Left ventricle myocardium inferior (tissue), 1 donor: ENCODE measurements at regions not wholly inside any gene's neighbourhood (a gene's known extent, or its start where the extent isn't known, plus 50 kb on each side); places are given as distances from the start of the nearest gene placed in this dataset.

Experiments
- DNase-seq: peaks from one replicate; pipeline ENCODE4 v3.0.0-alpha.2; 2020
- H3K27ac ChIP-seq: fragments of 200-600 bp; replicated peaks from 2 replicates; pipeline ENCODE4 v1.8.0; 2021
- H3K27me3 ChIP-seq: fragments of 200-600 bp; 2 replicates; pipeline ENCODE4 v1.8.0; 2021; ENCODE audit warnings: low read depth
- H3K36me3 ChIP-seq: fragments of 200-600 bp; 2 replicates; pipeline ENCODE4 v1.8.0; 2021
- H3K4me1 ChIP-seq: fragments of 200-600 bp; 2 replicates; pipeline ENCODE4 v1.8.0; 2021
- H3K4me3 ChIP-seq: fragments of 200-600 bp; 2 replicates; pipeline ENCODE4 v1.8.0; 2021; ENCODE audit warnings: mild to moderate bottlenecking, moderate library complexity
- H3K9me3 ChIP-seq: fragments of 200-600 bp; replicated peaks from 2 replicates; pipeline ENCODE4 v1.8.0; 2021
- intact Hi-C: fragments of 100-400 bp; cut with micrococcal nuclease; formaldehyde crosslinking; loops from one replicate; pipeline ENCODE4 v1.11.0; 2022
- TF ChIP-seq, protein P1 (sequence below): fragments of 200-600 bp; IDR thresholded peaks from 2 replicates; pipeline ENCODE4 v1.8.0; 2021; ENCODE audit warnings: antibody characterized with exemption, mild to moderate bottlenecking, borderline replicate concordance
- donor health status: DM: no; HTN: yes; CAD: no; lungs with severe emphysema.

DNA sequence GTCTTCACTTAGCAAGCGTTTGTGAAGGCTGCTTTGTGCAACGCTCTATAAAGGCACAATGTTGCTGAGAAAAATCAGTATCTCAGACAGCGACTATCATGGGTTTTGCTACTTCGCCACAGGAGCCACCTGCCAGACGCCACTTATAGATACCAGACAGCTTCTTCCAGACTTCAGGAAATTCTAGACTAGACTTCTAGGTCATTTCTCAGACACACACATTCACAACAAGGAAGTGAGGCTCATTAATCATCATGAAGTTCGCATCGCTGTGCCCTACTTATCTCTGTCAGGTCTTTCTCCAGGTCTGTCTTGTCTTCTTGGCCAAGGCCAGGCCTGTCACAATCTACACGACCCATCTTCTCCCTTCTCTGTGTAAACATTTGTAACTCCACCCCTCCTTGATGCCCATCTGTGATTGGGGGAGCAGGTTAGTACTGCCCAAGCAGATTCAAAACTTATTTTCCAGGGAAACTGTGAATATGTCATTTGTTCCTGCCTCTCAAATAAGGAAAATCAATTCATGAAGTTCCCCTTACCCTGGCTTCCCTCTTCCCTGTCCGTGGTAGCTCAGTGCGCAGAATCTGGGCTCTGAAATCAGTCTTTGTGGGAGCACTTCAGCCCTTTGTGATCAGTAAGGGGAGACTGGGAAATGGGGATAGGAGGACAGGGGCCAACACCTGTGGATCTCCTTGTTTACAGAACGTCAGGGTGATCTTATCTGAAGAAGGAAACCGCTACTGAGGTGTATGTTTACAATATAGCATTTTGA, 115.5 kb downstream of the TNFAIP3 start:
- Histone ChIP-seq H3K4me3 (no peak overlapping the region), H3K27ac (no peak overlapping the region)

DNA sequence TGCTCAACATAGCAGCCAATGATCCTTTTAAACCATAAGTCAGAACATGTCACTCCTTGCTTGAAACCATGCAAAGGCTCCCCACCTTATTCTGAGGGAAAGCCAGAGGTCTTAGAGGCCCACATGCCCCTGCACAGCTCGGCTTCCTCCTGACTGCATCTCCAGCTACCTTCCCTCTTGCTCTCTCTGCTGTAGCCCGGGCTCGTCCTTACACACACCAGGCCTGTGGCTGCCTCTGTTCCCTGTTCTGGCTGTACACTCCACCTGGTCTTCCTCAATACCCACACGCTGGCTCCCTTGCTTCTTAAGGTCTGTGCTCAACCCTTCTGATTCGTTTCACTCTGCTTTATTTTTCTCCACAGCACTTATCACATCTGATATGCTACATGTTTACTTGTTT, 116.2 kb downstream of the TNFAIP3 start:
- Histone ChIP-seq H3K4me3 (no peak overlapping the region), H3K9me3 (no peaks in the 10 kb centered on the region), H3K4me1 (no peaks in the 10 kb centered on the region), H3K27ac (no peak overlapping the region), H3K36me3 (no peaks in the 10 kb centered on the region), H3K27me3 (peaks cover 6% of the 10 kb centered on the region)
- no peak for DNase-seq
- TF ChIP-seq, protein P1, sequence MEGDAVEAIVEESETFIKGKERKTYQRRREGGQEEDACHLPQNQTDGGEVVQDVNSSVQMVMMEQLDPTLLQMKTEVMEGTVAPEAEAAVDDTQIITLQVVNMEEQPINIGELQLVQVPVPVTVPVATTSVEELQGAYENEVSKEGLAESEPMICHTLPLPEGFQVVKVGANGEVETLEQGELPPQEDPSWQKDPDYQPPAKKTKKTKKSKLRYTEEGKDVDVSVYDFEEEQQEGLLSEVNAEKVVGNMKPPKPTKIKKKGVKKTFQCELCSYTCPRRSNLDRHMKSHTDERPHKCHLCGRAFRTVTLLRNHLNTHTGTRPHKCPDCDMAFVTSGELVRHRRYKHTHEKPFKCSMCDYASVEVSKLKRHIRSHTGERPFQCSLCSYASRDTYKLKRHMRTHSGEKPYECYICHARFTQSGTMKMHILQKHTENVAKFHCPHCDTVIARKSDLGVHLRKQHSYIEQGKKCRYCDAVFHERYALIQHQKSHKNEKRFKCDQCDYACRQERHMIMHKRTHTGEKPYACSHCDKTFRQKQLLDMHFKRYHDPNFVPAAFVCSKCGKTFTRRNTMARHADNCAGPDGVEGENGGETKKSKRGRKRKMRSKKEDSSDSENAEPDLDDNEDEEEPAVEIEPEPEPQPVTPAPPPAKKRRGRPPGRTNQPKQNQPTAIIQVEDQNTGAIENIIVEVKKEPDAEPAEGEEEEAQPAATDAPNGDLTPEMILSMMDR, result no peak
- intact Hi-C loops, result no loop called here

More for the DNA sequence above, 115.5 kb downstream of the TNFAIP3 start:
- H3K36me3 ChIP-seq, result no peaks in the 10 kb centered on the region
- peaks cover under 1% of the 10 kb centered on the region for H3K4me1 ChIP-seq
- DNase-seq, result no peak
- H3K27me3 ChIP-seq, result peaks cover 6% of the 10 kb centered on the region
- intact Hi-C loops, result no loop called here
- no peaks in the 10 kb centered on the region for H3K9me3 ChIP-seq
- TF ChIP-seq, protein P1, result no peak

GRCh38 chr6:137989664-137990063, 117.6 kb downstream of the PERP start:
- H3K4me1 ChIP-seq, result no peaks in the 10 kb centered on the region
- no peak for DNase-seq
- no peaks in the 10 kb centered on the region for H3K9me3 ChIP-seq
- H3K36me3 ChIP-seq, result no peaks in the 10 kb centered on the region
- intact Hi-C loops, result no loop called here
- TF ChIP-seq, protein P1, result no peak
- peaks cover 10% of the 10 kb centered on the region for H3K27me3 ChIP-seq
- H3K27ac ChIP-seq, result no peak overlapping the region
- H3K4me3 ChIP-seq, result no peak overlapping the region

GRCh38 chr6:137995371-137995770, 111.8 kb downstream of the PERP start:
- no peaks in the 10 kb centered on the region for H3K4me1 ChIP-seq
- DNase-seq, result no peak
- TF ChIP-seq, protein P1, result no peak
- H3K36me3 ChIP-seq, result no peaks in the 10 kb centered on the region
- no peak overlapping the region for H3K27ac ChIP-seq
- peaks cover 11% of the 10 kb centered on the region for H3K27me3 ChIP-seq
- peaks cover 12% of the 10 kb centered on the region for H3K9me3 ChIP-seq
- intact Hi-C loops, result no loop called here
- H3K4me3 ChIP-seq, result no peak overlapping the region

DNA sequence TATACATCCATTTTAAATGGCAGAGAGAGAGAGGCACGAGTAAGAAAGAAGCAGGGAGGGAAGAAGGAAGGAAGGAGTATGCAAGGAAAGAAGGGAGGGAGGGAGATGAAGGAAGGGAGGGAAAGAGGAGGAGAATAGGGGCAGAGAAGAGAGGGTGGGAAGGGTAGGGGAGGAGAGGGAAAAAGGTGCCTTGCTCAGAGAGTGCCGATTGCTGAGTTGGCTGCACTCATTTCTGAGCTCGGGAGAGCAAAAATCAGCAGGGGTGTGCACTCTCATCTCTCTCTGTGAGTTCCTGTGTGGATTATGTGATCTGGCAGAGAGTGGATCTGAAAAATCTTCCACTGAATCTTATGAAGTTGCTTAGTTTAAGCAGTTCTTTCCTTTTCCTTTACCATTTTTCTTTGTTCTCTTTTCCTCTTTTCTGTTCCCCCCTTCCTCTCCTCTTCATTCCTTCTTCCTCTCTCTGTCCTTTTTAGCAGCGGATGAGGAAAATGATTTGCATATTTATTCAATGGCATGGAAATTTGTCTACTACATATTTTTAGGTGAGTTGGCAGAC, 108.7 kb downstream of the PERP start:
- no peaks in the 10 kb centered on the region for H3K4me1 ChIP-seq
- no peaks in the 10 kb centered on the region for H3K36me3 ChIP-seq
- no peak overlapping the region for H3K4me3 ChIP-seq
- no peak for DNase-seq
- intact Hi-C loops, result no loop called here
- H3K27me3 ChIP-seq, result peaks cover 6% of the 10 kb centered on the region
- no peak overlapping the region for H3K27ac ChIP-seq
- TF ChIP-seq, protein P1, result no peak
- H3K9me3 ChIP-seq, result peaks cover 12% of the 10 kb centered on the region
